MM.1S (cell line): ENCODE measurements at regions not wholly inside any gene's neighbourhood (a gene's known extent, or its start where the extent isn't known, plus 50 kb on each side); places are given as distances from the start of the nearest gene placed in this dataset.

Experiments used
- EZH2 ChIP-seq: fragments of 300-600 bp; sonication (generic); optimal IDR thresholded peaks from 2 replicates; pipeline ENCODE3; 2017; ENCODE audit warnings: low read depth, mild to moderate bottlenecking, antibody characterized with exemption, low read length, mixed read lengths
- EZH2phosphoT487 ChIP-seq: fragments of 300-600 bp; sonication (generic); IDR thresholded peaks from 2 replicates; pipeline ENCODE4 v1.6.1; 2018; ENCODE audit warnings: antibody characterized with exemption, low read length
- TF ChIP-seq, protein P1 (sequence below): fragments of 300-600 bp; sonication (generic); IDR thresholded peaks from 2 replicates; pipeline ENCODE4 v1.5.1; 2016; ENCODE audit warnings: antibody characterized with exemption, low read length, mixed read lengths

DNA sequence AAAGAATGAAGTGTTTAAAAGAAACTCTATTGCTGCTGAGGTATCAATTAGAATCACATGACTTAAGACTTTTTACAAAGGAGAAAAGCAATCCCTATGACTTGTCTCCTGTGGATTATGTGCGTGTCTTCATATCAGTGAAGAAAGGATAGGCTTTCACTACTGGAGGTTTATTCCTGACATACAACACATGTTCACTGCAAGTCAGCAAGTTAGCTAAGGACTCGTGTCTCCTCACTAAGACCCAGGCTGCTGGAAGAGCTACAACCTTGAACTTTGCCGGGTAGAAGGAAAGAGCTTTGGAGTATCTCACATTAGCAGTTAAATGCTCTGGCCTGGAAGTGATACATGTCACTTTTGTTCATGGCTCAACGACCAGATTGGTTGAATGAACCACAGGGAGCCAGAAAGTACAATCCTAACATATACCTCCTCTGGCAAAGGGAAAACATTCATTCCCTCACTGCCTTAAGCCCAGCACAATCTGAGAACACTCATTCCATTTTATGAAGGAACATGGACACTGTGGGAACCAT, 215.3 kb downstream of the RNF152 start:
- TF ChIP-seq, protein P1, sequence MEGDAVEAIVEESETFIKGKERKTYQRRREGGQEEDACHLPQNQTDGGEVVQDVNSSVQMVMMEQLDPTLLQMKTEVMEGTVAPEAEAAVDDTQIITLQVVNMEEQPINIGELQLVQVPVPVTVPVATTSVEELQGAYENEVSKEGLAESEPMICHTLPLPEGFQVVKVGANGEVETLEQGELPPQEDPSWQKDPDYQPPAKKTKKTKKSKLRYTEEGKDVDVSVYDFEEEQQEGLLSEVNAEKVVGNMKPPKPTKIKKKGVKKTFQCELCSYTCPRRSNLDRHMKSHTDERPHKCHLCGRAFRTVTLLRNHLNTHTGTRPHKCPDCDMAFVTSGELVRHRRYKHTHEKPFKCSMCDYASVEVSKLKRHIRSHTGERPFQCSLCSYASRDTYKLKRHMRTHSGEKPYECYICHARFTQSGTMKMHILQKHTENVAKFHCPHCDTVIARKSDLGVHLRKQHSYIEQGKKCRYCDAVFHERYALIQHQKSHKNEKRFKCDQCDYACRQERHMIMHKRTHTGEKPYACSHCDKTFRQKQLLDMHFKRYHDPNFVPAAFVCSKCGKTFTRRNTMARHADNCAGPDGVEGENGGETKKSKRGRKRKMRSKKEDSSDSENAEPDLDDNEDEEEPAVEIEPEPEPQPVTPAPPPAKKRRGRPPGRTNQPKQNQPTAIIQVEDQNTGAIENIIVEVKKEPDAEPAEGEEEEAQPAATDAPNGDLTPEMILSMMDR = no peak
- TF ChIP-seq EZH2phosphoT487 (no peak), EZH2 (no peak)
